H1 (cell line): ENCODE measurements at regions not wholly inside any gene's neighbourhood (a gene's known extent, or its start where the extent isn't known, plus 50 kb on each side); places are given as distances from the start of the nearest gene placed in this dataset.
A peak's percentile ranks its signal among the peaks of the same experiment; 100 is the strongest.

Experiments
- CTCF ChIA-PET: fragments of 300-600 bp; sonication (Branson Sonifier 250); formaldehyde crosslinking; loops from one replicate; lab custom pipeline; 2021; ENCODE audit not compliant: partially characterized antibody; lab: Charles Lee
- POLR2A ChIA-PET: fragments of 300-600 bp; sonication (Branson Sonifier 250); formaldehyde crosslinking; loops from one replicate; lab custom pipeline; 2021; ENCODE audit warnings: inconsistent platforms; ENCODE audit not compliant: partially characterized antibody; lab: Charles Lee
- DNase-seq, 2 experiments: peaks; one replicate each; pipeline versions ENCODE4 v3.0.0 to v3.0.0-alpha.2; 2010 to 2022; ENCODE audit warnings: low spot score in 2 of 2, low read depth in 1 of 2, mixed read lengths in 1 of 2
- FAIRE-seq: peaks from 2 replicates; lab custom pipeline; 2011; peaks lifted over from hg19 to GRCh38; lab: Jason Lieb, UNC
- H2AFZ ChIP-seq: 2 replicates; pipeline ENCODE4 v1.8.1; 2012; ENCODE audit warnings: low read length, inconsistent platforms
- H2AK5ac ChIP-seq: 2 replicates; pipeline ENCODE4 v1.6.1; 2013; ENCODE audit warnings: low read depth, low read length
- H2BK120ac ChIP-seq: replicated peaks from 2 replicates; pipeline ENCODE3; 2013; ENCODE audit warnings: low read depth, low read length, inconsistent platforms
- H2BK12ac ChIP-seq: 2 replicates; pipeline ENCODE4 v1.6.1; 2013; ENCODE audit warnings: low read depth, low read length
- H2BK15ac ChIP-seq: 2 replicates; pipeline ENCODE4 v1.6.1; 2013; ENCODE audit warnings: low read length
- H2BK20ac ChIP-seq: 2 replicates; pipeline ENCODE4 v1.6.1; 2013; ENCODE audit warnings: low read length
- H2BK5ac ChIP-seq: 2 replicates; pipeline ENCODE4 v1.6.1; 2013; ENCODE audit warnings: low read depth, low read length
- H3K14ac ChIP-seq: 2 replicates; pipeline ENCODE4 v1.6.1; 2013; ENCODE audit warnings: inconsistent platforms; ENCODE audit not compliant: insufficient read length
- H3K18ac ChIP-seq: 2 replicates; pipeline ENCODE4 v1.6.1; 2013; ENCODE audit warnings: low read length; ENCODE audit errors: extremely low read depth
- H3K23ac ChIP-seq: 2 replicates; pipeline ENCODE4 v1.6.1; 2013; ENCODE audit warnings: inconsistent platforms; ENCODE audit not compliant: insufficient read length
- H3K23me2 ChIP-seq: 2 replicates; pipeline ENCODE4 v1.6.1; 2013; ENCODE audit warnings: low read depth, low read length
- H3K27ac ChIP-seq: 2 replicates; pipeline ENCODE4 v1.6.1; 2011; ENCODE audit warnings: low read depth, low read length, inconsistent platforms
- H3K27me3 ChIP-seq, 4 experiments: replicated peaks in 1 of 4; 1 replicate in 1 of 4; 2 replicates in 3 of 4; pipeline versions ENCODE4 v1.6.1 to v1.8.1; 2011 to 2013; ENCODE audit warnings: low read length in 3 of 4, mild to moderate bottlenecking in 3 of 4, inconsistent platforms in 2 of 4, mixed read lengths in 2 of 4, moderate library complexity in 1 of 4; ENCODE audit not compliant: control insufficient read depth in 3 of 4, insufficient read depth in 3 of 4; ENCODE audit errors: extremely low read depth in 1 of 4
- H3K36me3 ChIP-seq, 4 experiments: 2 replicates each; pipeline versions ENCODE4 v1.6.1 to v1.8.1; 2011 to 2013; ENCODE audit warnings: mild to moderate bottlenecking in 4 of 4, low read length in 3 of 4, moderate library complexity in 2 of 4, control low read depth in 1 of 4, inconsistent platforms in 1 of 4; ENCODE audit not compliant: insufficient read depth in 4 of 4, control insufficient read depth in 2 of 4
- H3K4ac ChIP-seq: replicated peaks from 2 replicates; pipeline ENCODE3; 2013; ENCODE audit warnings: low read length, low read depth, mixed read lengths, inconsistent platforms; ENCODE audit not compliant: insufficient read length
- H3K4me1 ChIP-seq, 4 experiments: replicated peaks in 1 of 4; 1 replicate in 1 of 4; 2 replicates in 3 of 4; pipeline versions ENCODE4 v1.6.1 to v1.8.1; 2011 to 2013; ENCODE audit warnings: low read length in 3 of 4, inconsistent platforms in 2 of 4, mixed read lengths in 1 of 4; ENCODE audit not compliant: insufficient read depth in 4 of 4, control insufficient read depth in 3 of 4
- H3K4me2 ChIP-seq, 2 experiments: 2 replicates each; pipeline versions ENCODE4 v1.6.1 to v1.8.1; 2011 to 2013; ENCODE audit warnings: low read depth in 2 of 2, low read length in 2 of 2, control low read depth in 1 of 2, inconsistent platforms in 1 of 2, mild to moderate bottlenecking in 1 of 2; ENCODE audit not compliant: insufficient read depth in 1 of 2
- H3K4me3 ChIP-seq, 4 experiments: fragments of 200-600, 300-600 bp in 1 of 4; sonication (generic), shearing (Covaris generic), sonication (Bioruptor Twin) in 1 of 4; 2 replicates each; pipeline versions ENCODE4 v1.5.1 to v1.8.1; 2011 to 2016; ENCODE audit warnings: low read length in 4 of 4, low read depth in 3 of 4, control low read depth in 2 of 4, inconsistent platforms in 2 of 4, mild to moderate bottlenecking in 2 of 4, mixed read lengths in 1 of 4, moderate library complexity in 1 of 4; ENCODE audit not compliant: insufficient read depth in 2 of 4; ENCODE audit errors: extremely low read depth in 1 of 4
- H3K56ac ChIP-seq: replicated peaks from 2 replicates; pipeline ENCODE3; 2013; ENCODE audit warnings: low read depth, mild to moderate bottlenecking, mixed read lengths, low read length, inconsistent platforms; ENCODE audit not compliant: insufficient read length
- H3K79me1 ChIP-seq: 2 replicates; pipeline ENCODE4 v1.6.1; 2013; ENCODE audit warnings: low read depth, low read length, control low read depth
- H3K79me2 ChIP-seq, 2 experiments: 2 replicates each; pipeline versions ENCODE4 v1.6.1 to v1.8.1; 2012 to 2013; ENCODE audit warnings: low read length in 2 of 2, mild to moderate bottlenecking in 2 of 2, inconsistent platforms in 1 of 2; ENCODE audit not compliant: insufficient read depth in 2 of 2, control insufficient read depth in 1 of 2
- H3K9ac ChIP-seq, 4 experiments: replicated peaks in 1 of 4; 1 replicate in 1 of 4; 2 replicates in 3 of 4; pipeline versions ENCODE4 v1.6.1 to v1.8.1; 2011 to 2013; ENCODE audit warnings: low read depth in 3 of 4, low read length in 3 of 4, control low read depth in 2 of 4, mild to moderate bottlenecking in 2 of 4, moderate library complexity in 2 of 4, inconsistent platforms in 1 of 4; ENCODE audit errors: extremely low read depth in 1 of 4
- H3K9me3 ChIP-seq, 2 experiments: 2 replicates each; pipeline versions ENCODE4 v1.6.1 to v1.8.1; 2012 to 2013; ENCODE audit warnings: mild to moderate bottlenecking in 2 of 2, moderate library complexity in 2 of 2, control low read depth in 1 of 2, inconsistent platforms in 1 of 2, low read depth in 1 of 2, low read length in 1 of 2, mixed read lengths in 1 of 2; ENCODE audit not compliant: insufficient read depth in 2 of 2
- H4K20me1 ChIP-seq, 2 experiments: replicated peaks in 1 of 2; 2 replicates each; pipeline versions ENCODE3 to v1.8.1; 2011 to 2013; ENCODE audit warnings: inconsistent platforms in 2 of 2, low read length in 2 of 2, mild to moderate bottlenecking in 1 of 2; ENCODE audit not compliant: insufficient read depth in 2 of 2, control insufficient read depth in 1 of 2
- H4K5ac ChIP-seq: 2 replicates; pipeline ENCODE4 v1.6.1; 2013; ENCODE audit warnings: low read length, low read depth, mixed read lengths, inconsistent platforms; ENCODE audit not compliant: insufficient read length
- H4K8ac ChIP-seq: 2 replicates; pipeline ENCODE4 v1.8.0; 2013; ENCODE audit warnings: mild to moderate bottlenecking, moderate library complexity, low read length, inconsistent platforms; ENCODE audit not compliant: insufficient read depth; ENCODE audit errors: extremely low read depth
- H4K91ac ChIP-seq: replicated peaks from 2 replicates; pipeline ENCODE3; 2013; ENCODE audit warnings: low read length, mixed read lengths, inconsistent platforms; ENCODE audit not compliant: insufficient read length
- CTBP2 ChIP-seq: IDR thresholded peaks from 2 replicates; pipeline ENCODE4 v1.7.0; 2011; ENCODE audit warnings: borderline replicate concordance, mild to moderate bottlenecking, moderate library complexity, mixed read lengths, low read length; ENCODE audit not compliant: insufficient read depth, insufficient read length
- EZH2 ChIP-seq: fragments of 200-600 bp; sonication (generic); IDR thresholded peaks from 2 replicates; pipeline ENCODE4 v1.7.1; 2012; ENCODE audit warnings: low read depth, mild to moderate bottlenecking, moderate library complexity, low read length, inconsistent platforms; ENCODE audit not compliant: severe bottlenecking
- YY1 ChIP-seq: IDR thresholded peaks from 2 replicates; pipeline ENCODE4 v1.6.1; 2011; ENCODE audit warnings: low read depth, mild to moderate bottlenecking, low read length
- WGBS, 2 experiments: shearing (Covaris generic) in 1 of 2; methylation state at CpG; one replicate each; pipeline versions ENCODE4 v1.1.6 to v1.1.7; 2013 to 2015; ENCODE audit warnings: low lambda C conversion rate in 2 of 2, mixed read lengths in 2 of 2, inconsistent platforms in 1 of 2, low coverage in 1 of 2, missing lambda C conversion rate in 1 of 2; ENCODE audit not compliant: insufficient replicate concordance in 2 of 2, insufficient coverage in 1 of 2, insufficient read length in 1 of 2; ENCODE audit errors: extremely low coverage in 1 of 2, missing lambda C conversion rate in 1 of 2; 5-methylcytosine and 5-hydroxymethylcytosine counted together
- TF ChIP-seq, protein P1 (sequence below): IDR thresholded peaks from 2 replicates; pipeline ENCODE4 v1.6.1; 2012; ENCODE audit warnings: low read length, inconsistent platforms

GRCh38 chr4:134754301-134755019 is 552.9 kb upstream of the PABPC4L start:
- Histone ChIP-seq H3K4ac (no peak overlapping the region), H3K9ac (no peak overlapping the region), H2AFZ (0 out of 2 replicates have a peak overlapping the region, but pooled peaks have one; percentile 18), H3K27me3 (no peaks in the 10 kb centered on the region), H3K14ac (no peak overlapping the region), H4K91ac (no peak overlapping the region), H3K79me2 (no peaks in the 10 kb centered on the region), H3K9me3 (no peaks in the 10 kb centered on the region), H2BK12ac (no peak overlapping the region), H3K27ac (no peak overlapping the region), H2AK5ac (no peak overlapping the region), H4K8ac (no peak overlapping the region), H3K23ac (no peak overlapping the region), H3K36me3 (no peaks in the 10 kb centered on the region), H3K4me2 (no peak overlapping the region), H4K5ac (no peak overlapping the region), H2BK5ac (no peak overlapping the region), H4K20me1 (no peaks in the 10 kb centered on the region), H2BK120ac (no peak overlapping the region), H3K56ac (no peak overlapping the region), H3K4me1 (no peaks in the 10 kb centered on the region), H3K79me1 (no peaks in the 10 kb centered on the region), H2BK20ac (no peak overlapping the region), H3K23me2 (no peaks in the 10 kb centered on the region), H3K18ac (no peak overlapping the region), H3K4me3 (no peak overlapping the region), H2BK15ac (no peak overlapping the region)
- TF ChIP-seq CTBP2 = no peak
- TF ChIP-seq EZH2 = no peak
- no peak for TF ChIP-seq YY1
- TF ChIP-seq, protein P1, sequence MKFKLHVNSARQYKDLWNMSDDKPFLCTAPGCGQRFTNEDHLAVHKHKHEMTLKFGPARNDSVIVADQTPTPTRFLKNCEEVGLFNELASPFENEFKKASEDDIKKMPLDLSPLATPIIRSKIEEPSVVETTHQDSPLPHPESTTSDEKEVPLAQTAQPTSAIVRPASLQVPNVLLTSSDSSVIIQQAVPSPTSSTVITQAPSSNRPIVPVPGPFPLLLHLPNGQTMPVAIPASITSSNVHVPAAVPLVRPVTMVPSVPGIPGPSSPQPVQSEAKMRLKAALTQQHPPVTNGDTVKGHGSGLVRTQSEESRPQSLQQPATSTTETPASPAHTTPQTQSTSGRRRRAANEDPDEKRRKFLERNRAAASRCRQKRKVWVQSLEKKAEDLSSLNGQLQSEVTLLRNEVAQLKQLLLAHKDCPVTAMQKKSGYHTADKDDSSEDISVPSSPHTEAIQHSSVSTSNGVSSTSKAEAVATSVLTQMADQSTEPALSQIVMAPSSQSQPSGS = no peak
- DNase-seq (no peak), FAIRE-seq (no peak)
- 90% methylated on average over 6 of the region's 6 CpGs; no CpG with 5 or more reads in 1 of the 2 experiments for WGBS, 2 experiments
- CTCF ChIA-PET = no interaction called here
- POLR2A ChIA-PET = no interaction called here
